ENCODE measurements at regions not wholly inside any gene's neighbourhood (a gene's known extent, or its start where the extent isn't known, plus 50 kb on each side); places are given as distances from the start of the nearest gene placed in this dataset.
"Not testable (repeated sequence)": the region's sequence is repeated elsewhere in the genome, so short reads cannot be mapped to it uniquely, and the experiment has no call there.

GRCh38 chr1:199474738-199475137 is 552.8 kb upstream of the NR5A2 start:
- FAIRE-seq, result peak; percentile 16

- FAIRE-seq, result no peak
These were observed 545.1 kb upstream of the NR5A2 start for GRCh38 chr1:199482426-199482825.

- no peak for FAIRE-seq
These were observed 537.9 kb upstream of the NR5A2 start for GRCh38 chr1:199489594-199489993.

- FAIRE-seq, result no peak
These were observed 536.6 kb upstream of the NR5A2 start for GRCh38 chr1:199490769-199491527.

- no peak for FAIRE-seq
These were observed 532.1 kb upstream of the NR5A2 start for GRCh38 chr1:199495432-199495831.

GRCh38 chr1:199498802-199499201 is 528.7 kb upstream of the NR5A2 start:
- not testable (repeated sequence) for FAIRE-seq

- no peak for FAIRE-seq
These were observed 519.4 kb upstream of the NR5A2 start for GRCh38 chr1:199508072-199508471.

GRCh38 chr1:199508653-199509052 is 518.9 kb upstream of the NR5A2 start:
- FAIRE-seq, result no peak

GRCh38 chr1:199509456-199509855 is 518.1 kb upstream of the NR5A2 start:
- no peak for FAIRE-seq

GRCh38 chr1:199510314-199510713 is 517.2 kb upstream of the NR5A2 start:
- FAIRE-seq, result no peak

- no peak for FAIRE-seq
These were observed 515.3 kb upstream of the NR5A2 start for GRCh38 chr1:199512037-199512710.

GRCh38 chr1:199515261-199515660 is 512.2 kb upstream of the NR5A2 start:
- FAIRE-seq, result no peak

GRCh38 chr1:199522338-199522737 is 505.2 kb upstream of the NR5A2 start:
- no peak for FAIRE-seq

- no peak for FAIRE-seq
These were observed 504.6 kb upstream of the NR5A2 start for GRCh38 chr1:199522936-199523335.

GRCh38 chr1:199529324-199529723 is 498.2 kb upstream of the NR5A2 start:
- no peak for FAIRE-seq

GRCh38 chr1:199533361-199533760 is 494.1 kb upstream of the NR5A2 start:
- FAIRE-seq, result not testable (repeated sequence)

- no peak for FAIRE-seq
These were observed 481.7 kb upstream of the NR5A2 start for GRCh38 chr1:199545780-199546179.

- no peak for FAIRE-seq
These were observed 481.2 kb upstream of the NR5A2 start for GRCh38 chr1:199546323-199546722.

- no peak for FAIRE-seq
These were observed 478.1 kb upstream of the NR5A2 start for GRCh38 chr1:199549421-199549820.

GRCh38 chr1:199550199-199551065 is 477.1 kb upstream of the NR5A2 start:
- no peak for FAIRE-seq

- FAIRE-seq, result peak; percentile 82
These were observed 475.4 kb upstream of the NR5A2 start for GRCh38 chr1:199551967-199552565.

- FAIRE-seq, result no peak
These were observed 474.4 kb upstream of the NR5A2 start for GRCh38 chr1:199553104-199553503.

- FAIRE-seq, result no peak
These were observed 466.2 kb upstream of the NR5A2 start for GRCh38 chr1:199561334-199561733.
